Vagina (tissue), 2 donors: ENCODE measurements at regions not wholly inside any gene's neighbourhood (a gene's known extent, or its start where the extent isn't known, plus 50 kb on each side); places are given as distances from the start of the nearest gene placed in this dataset.
A peak's percentile ranks its signal among the peaks of the same experiment; 100 is the strongest.

Source experiments
- DNase-seq, 2 donors: peaks; one replicate each; pipeline ENCODE4 v3.0.0-alpha.2; 2017; ENCODE audit errors: extremely low spot score in 2 of 2
- H3K27ac ChIP-seq: fragments of 200-600 bp; sonication (generic); one replicate; pipeline ENCODE4 v1.5.1; 2019
- H3K27me3 ChIP-seq: fragments of 200-600 bp; sonication (generic); one replicate; pipeline ENCODE4 v1.5.1; 2019
- H3K36me3 ChIP-seq, 2 donors: fragments of 200-600 bp; sonication (generic); one replicate each; pipeline ENCODE4 v1.5.1; 2017 to 2019
- H3K4me1 ChIP-seq: fragments of 200-600 bp; sonication (generic); one replicate; pipeline ENCODE4 v1.5.1; 2019
- H3K4me3 ChIP-seq, 2 donors: fragments of 200-600 bp; sonication (generic); 1 replicate in 1 of 2; 2 replicates in 1 of 2; pipeline ENCODE4 v1.5.1; 2016 to 2019
- H3K9me3 ChIP-seq: fragments of 200-600 bp; sonication (generic); one replicate; pipeline ENCODE4 v1.5.1; 2019
- CTCF ChIP-seq, 3 experiments: fragments of 450-650 bp in 2 of 3; fragments of 200-600 bp in 1 of 3; sonication (generic) in 1 of 3; IDR thresholded peaks; one replicate each; pipeline ENCODE4 v1.5.1; 2017 to 2019; ENCODE audit warnings: antibody characterized with exemption in 3 of 3, mild to moderate bottlenecking in 2 of 3, moderate library complexity in 2 of 3
- POLR2A ChIP-seq, 2 donors: fragments of 450-650 bp; IDR thresholded peaks; one replicate each; pipeline ENCODE4 v1.6.1; 2017; ENCODE audit warnings: antibody characterized with exemption in 2 of 2, mild to moderate bottlenecking in 2 of 2, moderate library complexity in 2 of 2
- POLR2AphosphoS5 ChIP-seq, 2 donors: sonication (generic); formaldehyde crosslinking; IDR thresholded peaks; one replicate each; pipeline ENCODE4 v1.9.0; 2017; ENCODE audit warnings: antibody characterized with exemption in 2 of 2, mild to moderate bottlenecking in 2 of 2, low read depth in 1 of 2; ENCODE audit not compliant: insufficient read depth in 1 of 2
- intact Hi-C: fragments of 100-400 bp; cut with DNase I; formaldehyde crosslinking; loops from one replicate; pipeline ENCODE4 v1.15.1; 2023

DNA sequence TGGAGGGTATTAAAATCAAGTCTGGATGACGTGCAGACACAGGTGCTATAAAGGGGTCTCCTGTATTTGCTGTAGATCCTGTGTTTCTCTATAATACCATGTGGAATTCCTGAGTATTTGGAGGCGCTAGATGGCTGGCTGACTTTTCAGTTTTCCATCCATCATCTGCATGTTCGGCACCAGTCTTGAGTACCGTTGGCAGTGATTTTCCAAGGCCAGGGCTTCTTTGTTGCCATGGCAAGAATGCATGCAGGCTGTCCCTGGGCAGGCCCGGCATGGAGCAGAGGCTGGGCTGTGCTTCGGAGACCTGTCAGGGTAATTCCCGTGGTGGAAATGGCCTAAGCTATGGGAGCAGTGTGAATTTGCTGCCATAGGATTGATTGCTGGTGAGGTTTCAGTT, 405.9 kb upstream of the HS6ST1 start:
- TF ChIP-seq POLR2A (IDR thresholded peaks at IDR 0.05) = no peak
- TF ChIP-seq POLR2AphosphoS5 (IDR thresholded peaks at IDR 0.05; ENCODE audit: insufficient read depth in 1 of 2, low read depth in 1 of 2) = no peak
- TF ChIP-seq CTCF (IDR thresholded peaks at IDR 0.05) = no peak
- H3K4me1 ChIP-seq = no peaks in the 10 kb centered on the region
- no peaks in the 10 kb centered on the region for H3K9me3 ChIP-seq
- intact Hi-C loops = no loop called here
- no peak overlapping the region for H3K27ac ChIP-seq
- H3K36me3 ChIP-seq = no peaks in the 10 kb centered on the region
- no peak for DNase-seq
- H3K4me3 ChIP-seq = no peak overlapping the region
- no peaks in the 10 kb centered on the region for H3K27me3 ChIP-seq

GRCh38 chr2:128724972-128725371, 406.3 kb upstream of the HS6ST1 start:
- Histone ChIP-seq H3K9me3 (no peaks in the 10 kb centered on the region), H3K4me1 (no peaks in the 10 kb centered on the region), H3K27me3 (no peaks in the 10 kb centered on the region), H3K4me3 (no peak overlapping the region), H3K27ac (no peak overlapping the region), H3K36me3 (no peaks in the 10 kb centered on the region)
- intact Hi-C loops = no loop called here
- no peak for DNase-seq
- no peak for TF ChIP-seq POLR2A (IDR thresholded peaks at IDR 0.05)

- intact Hi-C loops = no loop called here
- no peak for DNase-seq
- Histone ChIP-seq H3K27me3 (no peaks in the 10 kb centered on the region), H3K4me1 (no peaks in the 10 kb centered on the region), H3K36me3 (no peaks in the 10 kb centered on the region), H3K9me3 (no peaks in the 10 kb centered on the region), H3K27ac (no peak overlapping the region), H3K4me3 (no peak overlapping the region)
- TF ChIP-seq CTCF (IDR thresholded peaks at IDR 0.05) (no peak), POLR2AphosphoS5 (IDR thresholded peaks at IDR 0.05; ENCODE audit: insufficient read depth in 1 of 2, low read depth in 1 of 2) (no peak), POLR2A (IDR thresholded peaks at IDR 0.05) (no peak)
These were observed 407.6 kb upstream of the HS6ST1 start for GRCh38 chr2:128726236-128726635.

GRCh38 chr2:128726911-128727310, 408.2 kb upstream of the HS6ST1 start:
- Histone ChIP-seq H3K36me3 (no peaks in the 10 kb centered on the region), H3K27me3 (no peaks in the 10 kb centered on the region), H3K4me3 (no peak overlapping the region), H3K4me1 (no peaks in the 10 kb centered on the region), H3K27ac (no peak overlapping the region), H3K9me3 (no peaks in the 10 kb centered on the region)
- TF ChIP-seq CTCF (IDR thresholded peaks at IDR 0.05) (no peak), POLR2AphosphoS5 (IDR thresholded peaks at IDR 0.05; ENCODE audit: insufficient read depth in 1 of 2, low read depth in 1 of 2) (no peak), POLR2A (IDR thresholded peaks at IDR 0.05) (no peak)
- no peak for DNase-seq
- intact Hi-C loops = no loop called here

DNA sequence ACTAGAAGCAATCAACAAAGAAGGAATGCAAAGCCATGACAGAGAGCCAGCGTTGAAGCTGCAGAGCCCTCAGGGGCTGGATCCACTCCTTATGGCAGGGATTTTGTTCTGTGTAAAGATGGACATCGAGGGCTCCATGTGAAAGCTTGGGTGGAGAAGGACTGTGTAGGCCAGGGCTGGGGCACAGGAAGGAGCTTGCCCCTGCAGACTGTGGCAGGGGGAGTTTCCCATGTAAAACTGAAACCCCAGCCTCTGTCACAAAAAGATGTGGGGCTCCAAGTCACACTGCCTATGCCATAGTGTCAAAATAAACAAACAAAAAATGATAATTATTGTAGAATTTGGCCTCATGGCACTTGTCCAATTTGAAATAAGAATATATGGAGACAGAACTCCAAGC, 408.7 kb upstream of the HS6ST1 start:
- DNase-seq = no peak
- Histone ChIP-seq H3K4me3 (no peak overlapping the region), H3K36me3 (no peaks in the 10 kb centered on the region), H3K27ac (no peak overlapping the region), H3K27me3 (no peaks in the 10 kb centered on the region), H3K4me1 (no peaks in the 10 kb centered on the region), H3K9me3 (no peaks in the 10 kb centered on the region)
- no peak for TF ChIP-seq CTCF (IDR thresholded peaks at IDR 0.05)
- no peak for TF ChIP-seq POLR2A (IDR thresholded peaks at IDR 0.05)
- no peak for TF ChIP-seq POLR2AphosphoS5 (IDR thresholded peaks at IDR 0.05; ENCODE audit: insufficient read depth in 1 of 2, low read depth in 1 of 2)
- intact Hi-C loops = no loop called here

DNA sequence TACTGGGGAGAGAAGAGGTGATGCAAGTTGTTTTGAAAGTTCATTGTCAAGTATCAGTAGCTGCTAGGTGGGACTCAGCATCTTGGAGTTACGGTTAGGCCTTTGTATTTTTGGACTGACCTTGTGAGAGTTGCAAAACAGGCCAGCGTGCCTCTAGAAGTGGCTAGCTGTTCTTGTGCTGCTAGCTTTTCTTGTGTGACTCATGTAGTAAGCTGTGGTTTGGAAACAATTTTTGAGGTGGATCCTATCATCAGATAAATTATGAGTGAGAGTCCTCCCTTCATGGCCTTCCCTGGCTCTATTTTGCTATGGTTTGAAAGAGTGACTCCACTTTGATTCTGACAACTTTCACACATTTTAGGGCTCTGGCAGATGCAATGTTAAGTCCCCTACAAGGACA, 409.2 kb upstream of the HS6ST1 start:
- intact Hi-C loops = no loop called here
- Histone ChIP-seq H3K36me3 (no peaks in the 10 kb centered on the region), H3K9me3 (no peaks in the 10 kb centered on the region), H3K4me3 (no peak overlapping the region), H3K4me1 (peaks cover 1% of the 10 kb centered on the region), H3K27ac (no peak overlapping the region), H3K27me3 (no peaks in the 10 kb centered on the region)
- TF ChIP-seq POLR2A (IDR thresholded peaks at IDR 0.05) (no peak), POLR2AphosphoS5 (IDR thresholded peaks at IDR 0.05; ENCODE audit: insufficient read depth in 1 of 2, low read depth in 1 of 2) (peak in 1 of 2 donors; percentile 69)
- DNase-seq = peak in 1 of 2 donors; percentile 88
